DND-41 (cell line): ENCODE measurements at regions not wholly inside any gene's neighbourhood (a gene's known extent, or its start where the extent isn't known, plus 50 kb on each side); places are given as distances from the start of the nearest gene placed in this dataset.

Experiments
- ATAC-seq: fragments of 200-7000 bp; cut with Tn5 transposase; 3 replicates; pipeline ENCODE4 v1.9.1; 2021; ENCODE audit warnings: low read depth; ENCODE audit not compliant: insufficient read depth
- DNase-seq: peaks from one replicate; pipeline ENCODE4 v3.0.0-alpha.2; 2020
- H2AFZ ChIP-seq: 2 replicates; pipeline ENCODE4 v1.6.0; 2012; ENCODE audit warnings: low read depth, low read length
- H3K27ac ChIP-seq: 2 replicates; pipeline ENCODE4 v1.5.1; 2012; ENCODE audit warnings: low read length, inconsistent platforms
- H3K27me3 ChIP-seq: fragments of 200-600 bp; sonication (generic); 2 replicates; pipeline ENCODE4 v1.6.0; 2012; ENCODE audit warnings: low read length, mild to moderate bottlenecking, inconsistent platforms; ENCODE audit not compliant: insufficient read depth, poor library complexity
- H3K36me3 ChIP-seq: 2 replicates; pipeline ENCODE4 v1.5.1; 2012; ENCODE audit warnings: low read length, inconsistent platforms; ENCODE audit not compliant: insufficient read depth
- H3K4me1 ChIP-seq: 2 replicates; pipeline ENCODE4 v1.5.1; 2012; ENCODE audit warnings: mild to moderate bottlenecking, low read length; ENCODE audit not compliant: insufficient read depth
- H3K4me2 ChIP-seq: 2 replicates; pipeline ENCODE4 v1.6.0; 2012; ENCODE audit warnings: mild to moderate bottlenecking, moderate library complexity, low read length, inconsistent platforms; ENCODE audit not compliant: insufficient read depth
- H3K4me3 ChIP-seq, 2 experiments: fragments of 200-600 bp in 1 of 2; shearing (Covaris generic) in 1 of 2; 2 replicates each; pipeline ENCODE4 v1.5.1; 2012 to 2016; ENCODE audit warnings: inconsistent platforms in 2 of 2, low read length in 2 of 2, mild to moderate bottlenecking in 2 of 2, low read depth in 1 of 2, moderate library complexity in 1 of 2
- H3K79me2 ChIP-seq: 2 replicates; pipeline ENCODE4 v1.6.0; 2012; ENCODE audit warnings: low read length, inconsistent platforms; ENCODE audit not compliant: insufficient read depth
- H3K9ac ChIP-seq: 2 replicates; pipeline ENCODE4 v1.6.0; 2012; ENCODE audit warnings: low read depth, mild to moderate bottlenecking, inconsistent platforms, low read length, moderate library complexity
- H3K9me3 ChIP-seq: 2 replicates; pipeline ENCODE4 v1.5.1; 2012; ENCODE audit warnings: low read length, moderate library complexity, mild to moderate bottlenecking, inconsistent platforms; ENCODE audit not compliant: insufficient read depth, severe bottlenecking
- H4K20me1 ChIP-seq: 2 replicates; pipeline ENCODE4 v1.6.0; 2012; ENCODE audit warnings: low read length; ENCODE audit not compliant: insufficient read depth
- EZH2 ChIP-seq: IDR thresholded peaks from 3 replicates; pipeline ENCODE4 v1.6.1; 2012; ENCODE audit warnings: borderline replicate concordance, low read depth, mild to moderate bottlenecking, moderate library complexity, low read length, inconsistent platforms; ENCODE audit not compliant: severe bottlenecking
- TF ChIP-seq, protein P1 (sequence below): IDR thresholded peaks from 2 replicates; pipeline ENCODE4 v1.5.1; 2012; ENCODE audit warnings: borderline replicate concordance, low read length, moderate library complexity, mild to moderate bottlenecking; ENCODE audit not compliant: poor library complexity, severe bottlenecking; ENCODE audit errors: extremely low read depth

DNA sequence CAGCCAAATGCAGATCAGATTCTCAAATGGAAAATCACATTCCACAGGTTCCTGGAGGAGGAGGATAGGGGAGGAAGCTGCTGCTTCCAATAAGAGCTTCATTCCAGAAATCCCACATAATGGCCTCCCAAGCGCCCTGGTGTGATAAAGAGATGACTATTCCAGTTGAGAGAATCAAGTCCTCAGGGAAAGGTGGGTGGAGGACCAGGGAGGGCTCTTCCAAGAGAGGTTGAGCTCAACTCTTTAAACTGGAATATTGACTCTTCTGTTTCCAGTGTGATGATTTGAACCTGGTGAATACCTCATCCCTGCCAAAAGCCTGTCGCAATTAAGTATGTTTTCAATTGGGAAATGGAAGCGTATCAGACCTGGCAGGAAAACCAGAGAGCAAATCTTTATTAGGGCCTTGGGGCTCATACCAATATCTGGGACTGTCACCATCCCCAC is 81.4 kb upstream of the DYNLRB2 start:
- Histone ChIP-seq H3K4me2 (no peak overlapping the region), H3K9ac (no peak overlapping the region), H3K9me3 (no peaks in the 10 kb centered on the region), H3K4me3 (no peak overlapping the region), H3K36me3 (no peaks in the 10 kb centered on the region), H4K20me1 (no peaks in the 10 kb centered on the region), H3K27me3 (peaks cover 35% of the 10 kb centered on the region), H2AFZ (no peak overlapping the region), H3K27ac (no peak overlapping the region), H3K79me2 (no peaks in the 10 kb centered on the region), H3K4me1 (no peaks in the 10 kb centered on the region)
- ATAC-seq (no peak), DNase-seq (no peak)
- TF ChIP-seq EZH2 = no peak
- TF ChIP-seq, protein P1, sequence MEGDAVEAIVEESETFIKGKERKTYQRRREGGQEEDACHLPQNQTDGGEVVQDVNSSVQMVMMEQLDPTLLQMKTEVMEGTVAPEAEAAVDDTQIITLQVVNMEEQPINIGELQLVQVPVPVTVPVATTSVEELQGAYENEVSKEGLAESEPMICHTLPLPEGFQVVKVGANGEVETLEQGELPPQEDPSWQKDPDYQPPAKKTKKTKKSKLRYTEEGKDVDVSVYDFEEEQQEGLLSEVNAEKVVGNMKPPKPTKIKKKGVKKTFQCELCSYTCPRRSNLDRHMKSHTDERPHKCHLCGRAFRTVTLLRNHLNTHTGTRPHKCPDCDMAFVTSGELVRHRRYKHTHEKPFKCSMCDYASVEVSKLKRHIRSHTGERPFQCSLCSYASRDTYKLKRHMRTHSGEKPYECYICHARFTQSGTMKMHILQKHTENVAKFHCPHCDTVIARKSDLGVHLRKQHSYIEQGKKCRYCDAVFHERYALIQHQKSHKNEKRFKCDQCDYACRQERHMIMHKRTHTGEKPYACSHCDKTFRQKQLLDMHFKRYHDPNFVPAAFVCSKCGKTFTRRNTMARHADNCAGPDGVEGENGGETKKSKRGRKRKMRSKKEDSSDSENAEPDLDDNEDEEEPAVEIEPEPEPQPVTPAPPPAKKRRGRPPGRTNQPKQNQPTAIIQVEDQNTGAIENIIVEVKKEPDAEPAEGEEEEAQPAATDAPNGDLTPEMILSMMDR = no peak

DNA sequence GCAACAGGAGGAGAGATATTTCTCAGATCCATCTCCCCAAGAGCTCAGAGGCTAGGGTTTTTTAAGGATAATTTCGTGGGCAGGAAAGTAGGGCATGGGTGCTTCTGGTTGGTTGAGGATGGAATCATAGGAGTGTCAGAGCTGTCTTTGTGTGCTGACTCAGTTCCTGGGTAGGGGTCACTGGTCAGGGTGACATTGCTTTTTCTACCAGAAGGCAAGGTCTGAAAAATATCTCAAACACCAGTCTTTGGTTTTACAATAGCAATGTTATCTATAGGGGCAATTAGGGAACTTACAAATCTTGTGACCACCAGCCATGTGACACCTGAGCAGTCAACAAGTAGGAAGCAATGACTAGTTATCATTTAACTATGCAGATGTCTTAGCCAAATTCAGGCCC is 82.9 kb upstream of the DYNLRB2 start:
- Histone ChIP-seq H3K27me3 (peaks cover 31% of the 10 kb centered on the region), H3K4me1 (no peaks in the 10 kb centered on the region), H4K20me1 (no peaks in the 10 kb centered on the region), H3K9me3 (no peaks in the 10 kb centered on the region), H3K27ac (no peak overlapping the region), H3K9ac (no peak overlapping the region), H3K4me3 (no peak overlapping the region), H3K4me2 (no peak overlapping the region), H3K79me2 (no peaks in the 10 kb centered on the region), H2AFZ (no peak overlapping the region), H3K36me3 (no peaks in the 10 kb centered on the region)
- ATAC-seq = no peak
- DNase-seq = no peak
- TF ChIP-seq EZH2 = no peak
- TF ChIP-seq, protein P1 = no peak

DNA sequence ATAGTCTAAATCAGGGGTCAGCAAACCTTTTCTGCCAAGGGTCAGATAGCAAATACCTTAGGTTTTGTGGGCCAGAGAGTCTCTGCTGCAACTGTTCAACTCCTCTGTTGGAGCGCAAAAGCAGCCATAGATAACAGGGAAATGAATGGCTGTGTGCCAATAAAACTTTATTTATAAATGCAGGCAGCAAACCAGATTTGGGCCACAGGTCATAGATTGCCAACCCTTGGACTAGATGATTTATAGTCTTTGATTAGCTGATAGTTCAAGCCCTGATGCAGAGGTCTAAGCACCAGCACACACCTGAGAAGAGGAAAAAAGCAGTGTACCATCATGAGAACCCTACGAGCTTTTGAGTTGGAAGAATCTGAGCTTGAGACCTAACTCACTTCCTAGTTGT is 86.0 kb upstream of the DYNLRB2 start:
- no peak overlapping the region for H3K4me3 ChIP-seq
- TF ChIP-seq EZH2 = no peak
- TF ChIP-seq, protein P1 = no peak
- no peak for DNase-seq
- H3K36me3 ChIP-seq = no peaks in the 10 kb centered on the region
- H3K4me2 ChIP-seq = no peak overlapping the region
- H3K4me1 ChIP-seq = no peaks in the 10 kb centered on the region
- no peak for ATAC-seq
- H3K79me2 ChIP-seq = no peaks in the 10 kb centered on the region
- no peaks in the 10 kb centered on the region for H3K9me3 ChIP-seq
- H4K20me1 ChIP-seq = no peaks in the 10 kb centered on the region
- H3K27me3 ChIP-seq = peaks cover 12% of the 10 kb centered on the region
- H3K9ac ChIP-seq = no peak overlapping the region
- H3K27ac ChIP-seq = no peak overlapping the region
- no peak overlapping the region for H2AFZ ChIP-seq

DNA sequence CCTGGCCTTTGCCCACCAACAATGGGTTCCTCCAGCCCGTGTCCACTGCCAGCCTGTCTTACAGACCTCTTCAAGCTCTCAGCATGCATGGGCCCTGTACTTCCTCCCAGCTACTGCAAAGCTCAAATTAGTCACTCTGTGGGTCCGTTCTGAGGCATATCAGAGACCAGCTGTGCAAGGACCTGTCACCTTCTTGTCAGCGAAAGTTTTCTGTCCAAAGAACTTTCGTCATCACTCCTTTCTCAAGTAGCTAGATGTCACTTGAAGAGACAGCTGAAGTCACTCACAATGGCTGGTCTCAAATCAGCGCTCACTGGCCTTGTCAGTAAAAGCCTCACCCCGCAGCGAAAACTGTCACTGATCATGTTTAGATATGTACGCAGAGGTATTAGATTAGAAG is 91.4 kb upstream of the DYNLRB2 start:
- Histone ChIP-seq H3K36me3 (no peaks in the 10 kb centered on the region), H3K27ac (no peak overlapping the region), H2AFZ (no peak overlapping the region), H3K9ac (no peak overlapping the region), H3K4me3 (no peak overlapping the region), H3K9me3 (no peaks in the 10 kb centered on the region), H3K4me1 (no peaks in the 10 kb centered on the region), H4K20me1 (no peaks in the 10 kb centered on the region), H3K27me3 (peaks cover 4% of the 10 kb centered on the region), H3K4me2 (no peak overlapping the region), H3K79me2 (no peaks in the 10 kb centered on the region)
- DNase-seq = no peak
- no peak for ATAC-seq
- TF ChIP-seq, protein P1 = no peak
- TF ChIP-seq EZH2 = no peak
